ENCODE measurements at regions not wholly inside any gene's neighbourhood (a gene's known extent, or its start where the extent isn't known, plus 50 kb on each side); places are given as distances from the start of the nearest gene placed in this dataset.
"Not testable (repeated sequence)": the region's sequence is repeated elsewhere in the genome, so short reads cannot be mapped to it uniquely, and the experiment has no call there.

GRCh38 chr2:122519366-122519765, 763.9 kb downstream of the TSN start:
- no peak for DNase-seq

DNA sequence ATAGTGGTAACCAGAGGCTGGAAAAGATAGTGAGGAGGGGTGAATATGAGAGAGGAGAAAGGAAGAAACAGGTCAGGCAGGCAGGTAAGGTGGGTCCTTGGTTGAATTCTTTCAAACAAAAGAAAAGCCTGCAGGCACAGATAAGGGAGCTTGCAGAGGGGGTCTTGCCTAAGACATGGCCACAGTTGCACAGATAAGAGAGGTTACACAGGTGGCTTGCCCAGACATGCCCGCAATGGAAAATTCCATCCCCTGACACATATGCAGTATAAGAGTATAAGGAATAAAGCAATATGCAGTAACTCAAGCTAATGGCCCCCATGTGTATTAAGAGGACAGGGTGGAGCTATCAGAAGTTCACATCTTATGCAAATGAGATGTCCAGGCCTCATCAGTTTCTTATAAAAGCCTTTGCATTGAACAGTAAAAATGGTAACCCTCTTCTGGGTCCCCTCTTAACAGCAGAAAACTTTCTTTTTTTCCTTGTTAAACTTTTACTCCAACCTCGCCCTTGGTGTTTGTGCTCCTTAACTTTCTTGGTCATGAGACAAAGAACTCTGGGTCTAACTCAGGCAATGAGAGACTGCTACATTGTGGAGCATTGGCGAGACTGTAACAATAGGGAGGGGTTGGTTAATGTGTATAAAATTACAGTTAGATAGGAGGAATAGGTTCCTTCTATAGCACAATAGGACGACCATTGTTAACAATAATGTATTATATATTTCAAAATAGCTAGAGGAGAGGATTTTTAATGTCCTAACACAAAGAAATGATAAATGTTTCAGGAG, 764.6 kb downstream of the TSN start:
- no peak for DNase-seq

- no peak for DNase-seq
Measured at GRCh38 chr2:122523143-122523542, 767.7 kb downstream of the TSN start.

DNA sequence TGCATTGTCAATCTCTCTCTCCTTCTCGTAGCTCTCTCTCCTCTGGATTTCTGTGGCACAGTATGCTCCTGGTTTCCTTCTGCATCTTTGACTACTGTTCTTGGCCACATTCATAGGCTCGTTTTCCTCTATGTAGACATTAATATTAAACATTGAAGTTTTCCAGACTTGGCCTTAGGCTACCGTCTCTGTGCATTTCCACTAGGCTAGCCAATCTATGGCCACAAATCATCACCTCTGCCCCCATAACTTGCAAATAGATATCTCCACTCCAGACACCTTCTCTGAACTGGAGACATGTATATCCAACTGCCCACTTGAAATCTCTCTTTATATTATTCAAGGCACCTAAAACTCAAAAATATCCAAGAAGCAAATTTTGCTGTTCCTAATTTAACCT, 768.5 kb downstream of the TSN start:
- no peak for DNase-seq

DNA sequence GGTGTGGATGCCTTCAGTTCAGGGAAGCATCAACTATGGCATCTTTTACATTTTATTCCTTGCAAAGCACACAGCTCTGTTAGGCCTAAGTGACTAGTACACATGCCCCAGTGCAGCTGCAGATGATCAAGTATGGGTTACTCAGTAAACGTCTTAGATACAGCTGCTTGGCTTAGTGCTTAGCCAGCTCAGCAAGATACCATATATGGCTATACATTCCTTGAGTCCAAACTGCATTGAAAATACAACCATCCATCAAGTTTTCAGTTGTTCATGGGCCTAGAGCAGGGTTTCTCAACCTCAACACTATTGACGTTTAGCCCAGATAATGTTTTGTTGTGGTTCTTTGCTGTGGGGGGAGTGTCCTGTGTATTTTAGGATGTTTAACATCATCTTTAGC, 769.9 kb downstream of the TSN start:
- DNase-seq: no peak

- no peak for DNase-seq
Measured at GRCh38 chr2:122528061-122528460, 772.6 kb downstream of the TSN start.

DNA sequence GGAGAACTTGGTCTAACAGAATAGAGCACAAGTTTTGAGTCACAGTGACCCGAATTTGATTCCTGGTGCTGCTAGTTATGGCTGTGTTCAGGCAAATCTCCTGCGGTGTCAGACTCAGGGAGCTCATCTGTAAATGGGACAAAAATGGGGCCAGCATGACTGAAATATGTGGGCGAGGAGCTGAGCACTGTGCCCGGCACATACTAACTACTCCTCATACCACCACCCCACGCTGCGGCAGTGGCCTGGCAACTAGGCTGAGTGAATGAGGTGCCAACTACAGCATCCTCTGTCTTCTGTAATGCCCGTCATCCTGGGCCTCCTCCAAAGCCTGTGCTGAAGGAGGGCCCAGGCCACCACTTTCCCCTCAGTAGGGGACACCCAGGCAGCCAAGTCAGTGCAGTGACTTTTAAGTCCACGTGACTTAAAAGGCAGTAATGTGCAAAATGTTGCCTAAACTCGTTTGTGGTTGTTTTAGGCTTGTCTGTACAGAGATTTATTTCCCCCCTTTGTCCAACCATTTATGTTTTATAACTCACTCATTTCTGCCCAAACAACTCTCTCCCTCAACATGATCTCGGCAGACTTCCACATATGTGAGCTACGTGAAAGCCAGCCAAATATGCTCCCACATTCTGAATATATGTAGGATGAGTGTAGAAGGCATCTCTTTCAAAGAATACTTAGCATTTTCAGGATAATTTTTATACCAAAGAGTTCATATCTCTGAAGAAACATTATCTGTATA, 773.7 kb downstream of the TSN start:
- DNase-seq: no peak

GRCh38 chr2:122530814-122531213, 775.4 kb downstream of the TSN start:
- no peak for DNase-seq

- DNase-seq: no peak
Measured at GRCh38 chr2:122531290-122532071, 776.0 kb downstream of the TSN start.

GRCh38 chr2:122532072-122532344, 776.6 kb downstream of the TSN start:
- DNase-seq: no peak

GRCh38 chr2:122532481-122532880, 777.0 kb downstream of the TSN start:
- no peak for DNase-seq

- DNase-seq: no peak
Measured at GRCh38 chr2:122535960-122536505, 780.6 kb downstream of the TSN start.

DNA sequence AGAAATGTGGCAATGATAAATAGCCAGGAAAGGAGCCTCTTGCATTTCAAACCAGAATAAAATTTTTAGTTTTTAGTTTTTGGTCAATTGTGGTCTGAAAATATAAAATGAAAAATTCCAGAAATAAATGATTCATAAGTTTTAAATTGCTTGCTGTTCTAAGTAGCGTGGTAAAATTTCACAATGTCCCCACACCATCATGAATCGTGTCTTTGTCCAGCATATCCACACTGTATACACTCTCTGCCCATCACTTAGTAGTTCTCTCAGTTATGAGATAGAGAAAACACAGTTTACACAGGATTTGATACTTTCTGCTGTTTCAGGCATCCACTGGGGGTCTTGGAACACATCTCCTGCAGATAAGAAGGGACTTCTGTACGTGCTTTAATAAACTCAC, 783.9 kb downstream of the TSN start:
- no peak for DNase-seq

DNA sequence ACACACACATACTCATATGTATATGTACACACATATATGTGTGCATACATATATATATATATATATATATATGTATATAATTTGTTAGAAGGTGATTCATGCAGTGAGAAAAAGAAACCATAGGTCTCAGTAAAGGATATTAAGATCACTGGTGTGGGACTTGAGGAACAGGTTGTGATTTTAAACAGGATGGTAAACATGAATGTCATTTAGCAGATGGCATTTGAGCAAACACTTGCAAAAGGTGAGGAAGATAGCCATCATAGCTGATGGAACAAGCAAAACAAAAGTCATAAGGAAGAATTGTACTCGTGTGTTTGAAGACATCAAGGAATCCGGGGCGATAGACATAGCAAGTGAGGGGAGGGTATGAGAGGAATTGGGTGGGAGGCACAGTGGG, 784.5 kb downstream of the TSN start:
- no peak for DNase-seq

- DNase-seq: no peak
Measured at GRCh38 chr2:122542236-122542635, 786.8 kb downstream of the TSN start.

DNA sequence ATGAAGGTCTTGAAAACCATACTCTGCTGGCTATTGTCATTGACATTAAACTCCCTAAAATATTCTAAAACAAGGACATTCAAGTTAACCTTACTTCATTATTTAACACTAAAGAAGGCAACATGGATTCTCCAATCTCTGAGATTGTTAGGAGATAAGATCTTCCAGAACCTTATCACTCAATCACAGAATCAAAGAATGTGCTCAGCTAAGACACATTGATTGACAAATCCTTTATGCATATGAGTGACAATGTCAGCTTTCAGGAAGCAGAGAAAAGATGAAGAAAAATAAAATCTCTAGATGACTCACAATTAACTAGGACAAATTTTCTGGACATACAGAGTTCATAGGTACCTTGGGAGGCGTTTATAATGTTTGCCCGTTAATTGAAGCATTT, 787.2 kb downstream of the TSN start:
- DNase-seq: no peak

DNA sequence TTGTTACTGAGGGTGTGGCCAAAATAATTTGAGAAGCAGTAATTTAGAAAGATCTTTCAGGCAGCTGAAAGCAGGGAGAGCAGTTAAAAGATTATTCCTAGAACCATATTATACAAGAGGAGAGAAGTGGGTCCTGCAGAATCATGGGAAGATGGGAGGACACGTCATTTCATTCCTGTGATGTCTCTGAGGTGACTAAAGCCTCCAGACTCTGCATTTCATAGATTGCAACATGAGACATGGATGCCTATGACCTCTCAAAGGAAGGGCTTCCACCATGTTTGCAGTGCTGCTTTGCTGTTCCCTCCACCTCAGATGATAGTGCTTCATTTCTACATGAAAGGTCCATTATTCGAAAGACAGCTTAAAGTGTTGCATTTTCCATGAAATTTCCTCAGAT, 788.4 kb downstream of the TSN start:
- DNase-seq: no peak

GRCh38 chr2:122545821-122546220, 790.4 kb downstream of the TSN start:
- no peak for DNase-seq

GRCh38 chr2:122562775-122563174, 807.3 kb downstream of the TSN start:
- DNase-seq: no peak

DNA sequence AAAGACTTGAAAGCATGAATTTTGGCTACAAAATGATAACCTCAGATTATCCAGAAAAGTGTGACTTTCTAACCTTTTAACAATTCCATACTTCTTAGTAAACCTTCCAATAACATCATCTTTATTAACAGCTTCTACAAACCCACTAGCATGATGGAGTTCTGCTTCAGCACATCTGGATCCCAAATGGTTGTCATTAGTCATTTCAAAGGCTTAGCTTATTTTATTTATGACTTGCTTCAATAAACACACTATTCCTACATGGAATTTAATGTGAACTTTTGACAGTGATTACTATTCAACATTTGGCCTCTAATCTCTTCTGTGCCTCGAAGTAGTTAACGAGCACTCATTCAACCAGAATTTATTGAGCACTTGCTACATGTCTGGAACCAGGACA, 808.3 kb downstream of the TSN start:
- DNase-seq: no peak

DNA sequence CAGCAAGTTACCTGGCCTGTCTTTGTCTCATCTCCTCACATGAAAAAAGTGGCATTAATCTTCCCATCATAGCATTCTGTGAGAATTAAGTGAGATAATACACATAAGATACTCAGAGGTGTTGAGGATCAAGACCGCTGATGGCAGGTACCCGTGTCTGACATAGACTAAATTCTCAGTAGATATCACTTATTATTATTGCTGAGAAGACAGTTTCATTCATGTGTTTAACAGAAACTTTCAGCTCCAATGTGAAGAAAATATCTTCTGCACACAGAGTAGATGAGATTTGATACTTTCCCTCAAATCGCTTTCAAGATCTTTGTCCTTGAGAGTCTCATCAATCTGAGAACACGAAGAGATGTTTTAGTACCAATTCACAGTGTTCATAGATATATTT, 809.4 kb downstream of the TSN start:
- no peak for DNase-seq

- DNase-seq: no peak
Measured at GRCh38 chr2:122565364-122565763, 809.9 kb downstream of the TSN start.

GRCh38 chr2:122570641-122571040, 815.2 kb downstream of the TSN start:
- DNase-seq: no peak

- DNase-seq: not testable (repeated sequence)
Measured at GRCh38 chr2:122571471-122571870, 816.0 kb downstream of the TSN start.

Measured in NCI-H1105 (cell line).